GM18873 (cell line): ENCODE measurements at regions not wholly inside any gene's neighbourhood (a gene's known extent, or its start where the extent isn't known, plus 50 kb on each side); places are given as distances from the start of the nearest gene placed in this dataset.

ENCODE experiments used
- ATAC-seq: cut with Tn5 transposase; IDR thresholded peaks from one replicate; pipeline ENCODE4 v1.9.1; 2021; ENCODE audit warnings: mild to moderate bottlenecking, moderate library complexity, moderate number of reproducible peaks; ENCODE audit not compliant: unreplicated experiment, low FRiP score

DNA sequence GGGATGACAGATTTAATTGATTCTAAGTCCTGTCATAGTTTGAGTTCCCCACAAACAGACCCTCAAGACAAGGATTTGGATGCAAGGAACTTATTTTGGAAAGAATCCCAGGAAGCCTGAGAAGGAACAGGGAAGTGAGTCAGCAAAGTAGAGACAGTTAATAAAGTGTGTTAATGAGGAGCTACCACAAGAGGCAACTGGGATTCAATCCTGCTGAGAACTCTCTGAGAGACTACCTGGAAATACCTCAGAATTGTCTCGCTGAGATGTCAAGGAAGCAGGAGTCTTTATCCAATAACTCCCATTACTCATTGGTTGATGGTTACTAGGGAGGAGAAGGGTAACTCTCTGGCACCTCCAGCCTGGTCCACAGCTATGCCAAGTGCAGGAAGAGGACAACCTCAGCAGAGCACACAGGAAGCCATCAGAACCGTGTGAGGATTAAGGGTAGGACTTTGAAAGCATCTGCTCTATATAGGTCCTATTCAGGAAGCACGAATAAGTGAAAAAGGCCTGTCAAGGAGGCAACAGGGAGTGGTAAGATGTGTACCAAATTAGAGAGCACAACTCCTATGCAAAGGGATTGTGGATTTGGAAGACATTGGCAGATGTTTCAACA, 311.1 kb upstream of the KCNH8 start:
- no peak for ATAC-seq

DNA sequence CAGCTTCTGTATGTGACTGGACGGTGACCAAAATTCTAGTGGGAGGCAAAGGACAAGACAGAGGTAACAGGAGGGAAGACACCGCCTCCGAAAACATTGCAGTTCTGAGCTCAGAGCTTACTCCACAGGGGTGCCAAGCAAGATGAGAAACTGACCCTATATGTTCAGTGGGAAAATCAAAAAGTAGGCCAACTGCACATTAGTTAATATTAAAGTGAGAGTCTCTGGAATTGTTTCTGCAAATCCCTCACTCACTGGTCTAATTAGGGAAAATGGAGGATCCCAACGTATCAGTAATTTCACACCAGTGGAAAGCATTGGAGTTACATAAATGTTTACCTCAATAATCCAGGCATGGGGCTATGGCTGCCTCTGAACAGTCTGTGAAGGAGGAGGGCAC, 313.3 kb upstream of the KCNH8 start:
- no peak for ATAC-seq

DNA sequence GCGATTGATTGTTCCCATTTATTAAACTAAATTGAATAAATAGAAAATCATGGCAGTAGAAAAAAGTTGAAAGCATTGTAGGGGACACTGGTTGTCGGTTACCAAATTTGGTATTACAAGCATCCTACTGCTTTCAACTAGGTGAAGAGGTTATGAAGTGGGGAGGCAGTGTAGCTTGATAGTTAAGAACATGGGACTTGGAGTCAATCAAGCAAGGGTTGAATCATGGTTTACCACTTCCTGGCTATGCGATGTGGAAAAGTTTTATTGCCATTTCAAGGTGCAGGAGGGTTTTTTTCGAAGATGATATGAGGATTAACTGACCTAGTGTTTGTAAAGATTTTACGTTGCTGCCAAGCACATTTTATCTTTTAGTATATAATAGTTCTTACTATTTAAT, 318.2 kb upstream of the KCNH8 start:
- no peak for ATAC-seq

DNA sequence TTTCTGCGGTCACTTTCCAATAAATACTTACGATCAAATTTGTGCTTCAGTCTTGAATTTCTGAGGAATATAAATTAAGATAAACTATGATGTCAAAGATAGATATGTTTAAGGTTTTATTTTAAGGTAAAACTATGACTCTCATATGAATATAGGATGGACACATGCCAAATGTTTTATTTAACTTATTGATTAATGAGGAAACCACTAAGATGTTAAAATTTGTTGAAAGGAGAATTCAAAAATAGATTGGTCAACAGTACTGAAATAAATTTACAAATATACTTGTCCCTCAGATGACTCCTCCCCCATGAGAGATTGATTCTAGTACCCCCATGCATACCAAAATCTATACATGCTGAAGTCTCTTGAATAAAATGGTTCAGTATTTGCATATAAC, 319.7 kb upstream of the KCNH8 start:
- no peak for ATAC-seq

DNA sequence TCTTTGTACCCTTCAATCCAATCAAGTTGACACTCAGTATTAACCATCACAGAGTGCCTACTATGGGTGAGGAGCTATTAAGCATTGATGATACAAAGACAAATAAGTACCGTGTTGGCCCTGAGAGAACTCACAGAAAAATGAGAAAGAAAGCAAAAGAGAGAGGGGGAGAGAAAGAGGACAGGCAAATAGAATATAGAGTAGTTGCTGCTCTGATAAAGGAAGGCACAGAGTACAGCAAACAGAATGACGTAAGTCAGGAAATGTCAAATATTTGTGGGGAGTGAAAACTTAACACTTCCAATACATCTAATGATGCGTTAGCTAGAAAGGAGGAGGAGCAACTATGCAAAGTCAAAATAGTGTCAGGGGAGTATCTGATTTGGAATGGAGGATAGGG, 320.6 kb upstream of the KCNH8 start:
- no peak for ATAC-seq

DNA sequence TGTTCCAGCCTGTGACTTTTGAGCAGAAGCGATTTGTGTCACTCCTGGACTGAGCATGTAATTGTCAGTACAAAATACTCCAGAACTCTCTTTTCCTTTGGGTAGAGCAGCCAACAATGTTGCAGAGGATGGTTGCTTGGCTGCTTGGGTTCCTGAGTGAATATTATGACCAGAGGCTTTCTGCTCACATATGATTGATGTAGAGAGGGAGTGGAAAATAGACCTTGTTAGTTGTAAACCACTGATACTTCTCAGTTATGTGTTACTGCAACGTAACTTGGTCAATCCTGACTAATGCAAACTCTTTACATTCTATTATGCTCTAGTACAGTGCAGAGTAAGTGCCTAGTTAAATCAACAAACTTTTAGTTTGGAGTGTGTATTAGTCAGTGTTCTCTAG, 322.6 kb upstream of the KCNH8 start:
- ATAC-seq = no peak

DNA sequence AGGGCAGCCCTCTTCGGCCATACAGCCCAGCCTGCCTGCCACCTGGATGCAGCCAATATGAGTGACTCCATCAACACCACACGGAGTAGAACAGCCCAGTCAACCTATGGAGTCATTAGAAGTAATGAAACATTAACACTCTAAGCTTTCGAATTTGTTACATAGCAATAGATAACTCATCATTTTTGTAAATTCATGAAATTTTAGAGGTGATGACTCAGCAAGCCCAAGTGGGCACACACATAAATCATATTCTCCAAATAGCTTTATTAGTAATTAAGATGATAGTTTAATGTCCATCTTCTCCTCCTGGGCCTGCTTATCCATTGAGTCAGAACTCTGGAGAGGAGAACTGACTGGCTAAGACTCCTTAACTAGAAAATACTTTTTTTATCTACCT, 335.0 kb upstream of the KCNH8 start:
- no peak for ATAC-seq

DNA sequence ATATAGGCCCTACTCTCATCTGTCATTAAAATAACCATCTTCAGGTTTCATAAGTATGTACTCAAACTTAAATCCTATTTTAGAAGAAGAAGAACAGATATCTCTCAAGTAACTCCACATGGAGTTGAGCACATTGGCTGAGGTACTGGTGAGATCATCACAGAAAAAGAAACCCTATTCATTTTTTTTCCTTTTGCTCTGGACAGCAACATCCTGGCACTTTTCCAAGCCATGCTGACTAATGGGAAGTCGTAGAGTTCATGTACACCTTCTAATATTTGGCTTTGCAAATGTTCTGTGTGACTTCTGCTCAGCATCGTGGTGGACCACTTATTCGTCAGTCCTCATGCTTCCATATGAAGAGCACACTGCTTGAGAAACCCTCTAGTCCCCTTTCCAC, 336.0 kb upstream of the KCNH8 start:
- ATAC-seq = no peak

DNA sequence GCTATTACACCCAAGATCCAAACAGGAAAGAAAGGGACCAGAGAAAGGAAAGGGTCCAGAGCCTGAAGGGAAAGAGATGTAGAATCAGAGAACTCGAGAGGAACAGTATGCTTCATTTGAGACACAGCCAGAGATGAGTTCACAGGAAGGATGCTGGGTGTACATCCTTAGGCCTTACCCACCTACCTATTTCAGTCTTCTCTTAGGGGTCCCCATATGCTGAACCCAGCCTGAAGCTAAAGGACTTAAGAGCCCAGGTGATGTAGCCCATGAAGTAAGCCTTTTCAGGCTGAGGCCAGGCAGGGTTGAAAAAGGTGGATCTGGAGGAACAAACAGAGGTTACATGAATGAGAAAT, 338.0 kb upstream of the KCNH8 start:
- ATAC-seq = no peak

DNA sequence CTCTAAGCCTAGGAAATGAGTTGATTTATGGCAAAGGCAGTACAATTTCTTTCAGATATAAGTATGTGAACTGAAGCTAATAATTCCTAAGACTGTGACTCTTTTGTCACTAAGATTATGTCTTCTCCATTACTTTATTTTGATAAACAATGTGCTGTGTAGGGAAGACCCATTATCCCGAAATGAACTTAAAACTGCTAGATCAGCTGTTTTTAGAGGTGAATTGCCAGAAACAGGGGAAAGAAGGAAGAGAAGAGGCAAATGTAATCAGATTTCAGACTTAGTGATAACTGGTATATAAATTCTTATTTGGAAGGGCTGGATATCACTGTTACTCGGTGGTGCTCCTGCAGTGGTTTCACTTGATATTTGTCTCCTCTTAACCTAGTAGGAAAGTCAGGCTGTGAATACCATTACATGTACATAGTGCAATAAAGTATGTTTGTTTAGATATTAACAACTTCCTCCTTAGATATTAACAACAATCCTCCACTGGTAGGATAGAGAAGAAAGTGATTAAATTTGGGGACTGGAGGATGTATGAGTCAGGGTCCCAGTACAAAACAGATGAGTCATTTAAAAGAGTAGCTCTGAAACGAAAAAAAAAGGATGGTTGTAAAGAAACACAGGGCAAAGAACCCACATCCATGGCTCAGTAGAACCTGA, 338.5 kb upstream of the KCNH8 start:
- ATAC-seq = no peak

DNA sequence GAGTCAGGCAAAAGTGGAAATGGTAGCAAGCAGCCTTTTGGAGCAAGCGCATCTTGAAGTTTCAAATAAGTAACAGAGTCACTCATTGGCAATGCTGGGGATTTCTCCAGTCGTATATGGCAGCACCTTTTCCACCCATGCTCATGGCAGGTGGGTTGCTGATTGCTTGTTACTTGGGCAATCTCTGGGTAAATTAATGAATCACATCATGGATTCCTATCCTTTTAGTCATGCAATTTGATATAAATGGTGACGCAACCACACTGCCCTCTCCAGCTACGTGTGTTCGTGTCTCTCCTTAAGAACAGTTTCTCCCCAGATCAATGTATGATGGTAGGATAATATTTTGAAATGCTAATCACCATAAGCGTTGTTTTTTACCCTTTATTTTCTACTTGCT, 339.9 kb upstream of the KCNH8 start:
- ATAC-seq = no peak

DNA sequence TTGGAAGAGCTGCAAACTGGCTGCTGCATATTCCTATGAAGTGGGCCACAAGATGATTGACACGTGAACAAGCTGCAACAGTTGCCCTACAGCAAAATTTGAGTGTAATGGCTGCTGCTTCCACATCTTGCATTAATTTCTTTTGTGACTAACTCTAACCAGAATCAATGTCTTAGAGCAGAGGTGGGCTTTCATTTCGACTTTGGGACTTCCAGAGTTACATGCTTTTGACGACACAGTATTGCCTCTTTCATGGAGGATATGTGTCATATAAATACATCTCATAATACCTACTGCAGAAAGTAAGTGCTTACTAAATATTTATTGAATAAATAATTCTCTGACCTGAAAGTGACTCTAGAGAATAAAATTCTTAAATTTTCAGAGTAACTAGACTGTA, 340.7 kb upstream of the KCNH8 start:
- no peak for ATAC-seq

DNA sequence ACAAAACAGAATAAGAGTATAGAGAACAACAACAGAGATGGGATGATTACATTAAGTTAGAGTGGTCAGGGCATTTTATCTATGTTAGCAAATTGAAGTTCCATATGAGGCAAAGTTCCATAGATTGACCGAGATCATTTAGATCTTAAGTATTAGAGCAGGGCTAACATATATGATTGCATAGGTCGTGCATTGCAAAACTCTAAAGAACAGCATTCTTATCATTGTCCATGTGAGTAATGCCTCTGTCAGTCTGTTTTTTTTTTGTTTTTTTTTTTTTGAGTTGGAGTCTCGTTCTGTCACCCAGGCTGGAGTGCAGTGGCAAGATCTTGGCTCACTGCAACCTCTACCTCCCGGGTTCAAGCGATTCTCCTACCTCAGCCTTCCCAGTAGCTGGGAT, 341.7 kb upstream of the KCNH8 start:
- no peak for ATAC-seq

DNA sequence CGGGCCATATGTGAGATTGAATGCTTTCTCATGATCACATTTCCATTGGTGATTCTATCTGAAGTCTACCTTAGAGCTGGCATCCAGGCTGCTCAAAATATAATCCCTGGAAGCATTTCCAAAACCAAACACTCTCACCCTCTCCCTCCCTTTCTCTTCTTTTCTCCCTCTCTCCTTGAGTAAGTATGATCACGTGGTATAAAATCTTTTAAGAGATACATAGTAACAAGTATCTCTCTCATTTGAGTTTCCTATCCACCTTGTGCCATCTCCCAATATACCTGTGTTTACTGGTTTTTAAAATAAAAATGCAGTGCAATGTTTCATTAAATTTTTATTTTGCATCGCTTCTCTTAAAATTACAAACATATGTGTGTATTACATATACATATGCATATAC, 350.9 kb upstream of the KCNH8 start:
- ATAC-seq = no peak

DNA sequence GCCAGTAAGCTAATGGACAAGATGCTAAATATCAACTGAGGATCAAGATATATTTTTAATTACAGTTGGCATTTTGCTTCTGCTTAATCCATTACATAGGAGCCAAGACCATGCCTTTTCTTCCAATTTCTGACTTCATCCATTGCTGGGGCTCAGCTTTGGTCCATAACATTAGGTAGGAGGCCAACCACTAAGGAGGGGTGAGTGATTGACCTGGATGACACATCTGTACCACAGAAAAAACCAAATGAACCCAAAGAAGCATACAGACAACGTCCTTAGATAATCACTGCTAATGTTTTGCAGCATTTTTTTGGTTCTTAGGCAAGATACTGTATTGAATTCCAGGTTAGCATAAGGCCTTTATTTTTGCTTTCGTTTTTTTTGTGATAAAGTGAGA, 353.2 kb upstream of the KCNH8 start:
- ATAC-seq = no peak

DNA sequence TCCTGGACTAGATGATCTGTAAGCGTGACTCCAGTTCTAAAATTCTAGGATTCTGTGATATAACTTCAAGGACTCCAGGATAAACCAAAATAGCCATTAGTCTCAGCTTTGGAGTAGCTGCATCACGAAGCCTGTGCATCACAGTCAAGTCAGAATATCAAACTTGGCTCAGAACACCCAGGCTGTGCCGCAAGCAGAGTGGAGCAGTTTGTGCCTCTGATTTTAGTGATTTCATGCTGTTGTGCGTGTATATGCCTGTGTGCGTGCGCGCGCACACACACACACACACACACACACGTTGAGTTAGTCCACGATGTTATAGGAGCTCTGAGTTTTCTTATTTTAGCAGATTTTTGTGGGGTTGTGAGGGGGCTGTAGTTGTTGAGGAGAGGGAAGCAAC, 356.6 kb upstream of the KCNH8 start:
- ATAC-seq = no peak

DNA sequence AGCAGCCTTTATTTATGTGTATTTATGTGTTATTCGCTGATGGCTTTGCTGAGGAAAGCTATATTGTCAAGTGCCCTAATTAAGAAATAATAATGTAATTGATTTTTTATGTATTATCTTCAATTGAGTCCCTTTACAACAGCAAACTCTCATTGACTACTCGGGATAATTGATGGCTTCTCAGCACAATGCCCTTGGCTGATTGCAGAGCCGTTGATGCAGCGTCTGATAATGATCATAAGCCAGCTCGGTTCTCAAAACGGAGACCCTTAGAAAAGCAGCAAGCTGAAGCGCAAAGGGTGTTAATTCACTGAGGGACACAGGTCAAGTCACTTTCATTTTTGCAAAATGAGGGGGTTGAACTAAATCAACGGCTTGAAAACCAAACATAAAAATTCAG, 357.1 kb upstream of the KCNH8 start:
- no peak for ATAC-seq

DNA sequence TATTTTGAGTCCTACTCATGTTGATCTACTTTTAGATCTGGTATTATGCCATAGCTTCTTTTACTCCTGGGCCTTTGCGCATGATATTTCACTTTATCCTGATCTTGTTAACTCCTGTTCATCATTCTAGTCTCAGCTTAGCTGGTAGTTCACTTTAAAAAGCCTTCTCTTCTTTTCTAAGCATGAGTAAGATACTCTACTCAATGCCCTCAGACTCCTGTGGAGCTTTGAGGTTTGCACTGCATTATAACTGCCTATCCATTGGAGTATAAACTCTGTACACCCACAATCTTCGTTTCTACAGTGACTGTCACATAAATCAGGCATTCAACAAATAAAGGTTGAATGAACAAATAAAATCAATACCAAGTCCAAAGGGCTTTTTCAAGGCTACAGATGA, 357.9 kb upstream of the KCNH8 start:
- no peak for ATAC-seq

DNA sequence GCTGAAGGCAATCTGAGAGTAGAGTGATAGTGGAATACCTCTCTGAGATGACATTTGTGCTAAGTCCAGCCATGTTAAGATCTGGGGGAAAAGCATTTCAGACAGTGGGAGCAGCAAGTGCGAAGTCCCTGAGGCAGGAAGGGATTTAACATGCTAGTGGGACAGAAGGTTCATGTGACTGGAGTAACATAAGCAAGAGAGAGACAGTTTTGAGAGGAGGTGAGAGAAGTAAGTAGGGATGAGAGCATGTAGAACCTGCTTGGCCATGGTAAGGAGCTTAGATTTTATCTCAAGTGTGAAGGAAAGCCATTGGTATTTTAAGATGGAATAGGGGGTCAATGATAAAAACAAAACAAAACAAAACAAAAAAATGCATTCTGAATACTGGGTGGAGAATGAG, 358.6 kb upstream of the KCNH8 start:
- no peak for ATAC-seq

DNA sequence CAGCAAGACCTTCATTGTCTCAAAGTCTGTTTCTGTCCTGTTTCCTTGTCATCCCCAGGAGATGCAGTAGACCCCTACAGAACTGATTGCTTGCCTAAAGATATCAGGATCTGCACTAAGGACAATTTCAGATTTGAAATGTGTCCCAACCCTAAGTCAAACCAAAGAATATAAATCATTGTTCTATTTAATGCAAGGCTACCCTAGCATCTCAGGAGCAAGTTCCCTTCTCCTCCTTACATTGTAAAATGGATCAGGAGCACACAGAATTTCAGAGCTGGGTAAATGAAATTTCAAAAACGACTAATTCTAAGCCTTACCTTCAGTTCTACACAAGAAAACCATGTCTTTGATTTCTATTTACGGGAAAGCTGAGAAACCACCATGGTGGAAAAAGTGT, 360.9 kb upstream of the KCNH8 start:
- ATAC-seq = no peak

DNA sequence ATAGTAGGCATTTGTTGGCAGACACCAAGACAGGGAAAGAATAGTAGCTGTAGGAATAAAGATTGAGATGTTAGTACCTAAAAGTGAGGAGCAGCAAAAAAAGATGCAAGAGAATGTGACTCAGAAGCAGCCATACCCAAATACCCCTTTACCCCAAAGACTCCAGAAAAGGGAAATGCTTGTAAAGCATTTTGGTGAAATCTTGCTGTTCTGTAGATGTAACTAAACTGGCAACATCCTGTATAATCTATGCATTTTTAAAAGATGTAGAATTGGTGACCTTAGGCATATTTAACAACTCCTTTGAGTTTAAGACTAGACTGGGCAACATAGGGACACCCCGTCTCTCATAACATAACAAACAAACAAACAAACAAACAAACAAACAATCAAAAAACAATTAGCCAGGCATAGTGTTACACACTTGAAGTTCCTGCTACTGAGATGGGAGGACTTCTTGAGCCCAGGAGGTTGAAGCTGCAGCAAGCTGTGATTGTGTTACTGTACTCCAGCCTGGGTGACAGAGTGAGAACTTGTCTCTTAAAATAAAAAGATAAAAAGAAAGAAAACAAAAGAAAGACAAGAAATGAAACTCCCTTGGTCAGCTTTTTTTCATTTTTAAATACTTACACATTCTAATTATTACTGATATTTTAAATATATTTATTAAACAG, 361.5 kb upstream of the KCNH8 start:
- ATAC-seq = no peak

DNA sequence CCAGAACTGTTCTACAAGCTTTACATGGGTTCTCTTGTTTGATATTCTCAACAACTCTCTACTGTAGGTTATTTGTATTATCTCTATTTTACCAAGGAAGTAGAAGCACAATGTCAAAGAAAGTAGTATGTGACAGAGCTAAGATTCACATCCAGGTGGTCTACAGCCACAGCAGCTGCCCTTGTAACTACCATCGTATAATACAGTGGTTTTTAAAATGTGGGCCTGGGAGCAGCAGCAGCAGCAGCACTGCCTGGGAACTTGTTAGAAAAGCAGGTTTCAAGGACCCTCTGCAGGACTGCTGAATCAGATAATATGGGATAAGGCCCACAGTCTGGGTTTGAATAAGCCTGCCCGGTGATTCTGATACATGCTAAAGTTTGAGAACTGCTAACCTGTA, 357.1 kb upstream of the SATB1 start:
- no peak for ATAC-seq
